ENCODE measurements at regions not wholly inside any gene's neighbourhood (a gene's known extent, or its start where the extent isn't known, plus 50 kb on each side); places are given as distances from the start of the nearest gene placed in this dataset.
"Not testable (repeated sequence)": the region's sequence is repeated elsewhere in the genome, so short reads cannot be mapped to it uniquely, and the experiment has no call there.

- no peak for DNase-seq (ENCODE audit: low read depth)
- H3K4me3 ChIP-seq (ENCODE audit: low read depth, low read length): no peak overlapping the region
- TF ChIP-seq CTCF (IDR thresholded peaks at IDR 0.05; ENCODE audit: insufficient read depth, low read length): no peak
These were observed 155.1 kb upstream of the HMGA2 start for GRCh38 chr12:65668981-65669695.

GRCh38 chr12:65670775-65671174 lies 153.5 kb upstream of the HMGA2 start:
- TF ChIP-seq CTCF (IDR thresholded peaks at IDR 0.05; ENCODE audit: insufficient read depth, low read length): no peak
- no peak overlapping the region for H3K4me3 ChIP-seq (ENCODE audit: low read depth, low read length)
- peak; percentile 75 for DNase-seq (ENCODE audit: low read depth)

- TF ChIP-seq CTCF (IDR thresholded peaks at IDR 0.05; ENCODE audit: insufficient read depth, low read length): no peak
- H3K4me3 ChIP-seq (ENCODE audit: low read depth, low read length): no peak overlapping the region
- no peak for DNase-seq (ENCODE audit: low read depth)
These were observed 151.8 kb upstream of the HMGA2 start for GRCh38 chr12:65672441-65672840.

GRCh38 chr12:65673156-65673690 lies 151.1 kb upstream of the HMGA2 start:
- H3K4me3 ChIP-seq (ENCODE audit: low read depth, low read length): no peak overlapping the region
- no peak for TF ChIP-seq CTCF (IDR thresholded peaks at IDR 0.05; ENCODE audit: insufficient read depth, low read length)
- DNase-seq (ENCODE audit: low read depth): no peak

GRCh38 chr12:65673732-65674131 lies 150.6 kb upstream of the HMGA2 start:
- peak; percentile 71 for DNase-seq (ENCODE audit: low read depth)
- peak; percentile 24 for TF ChIP-seq CTCF (IDR thresholded peaks at IDR 0.05; ENCODE audit: insufficient read depth, low read length)
- H3K4me3 ChIP-seq (ENCODE audit: low read depth, low read length): no peak overlapping the region

- no peak overlapping the region for H3K4me3 ChIP-seq (ENCODE audit: low read depth, low read length)
- no peak for TF ChIP-seq CTCF (IDR thresholded peaks at IDR 0.05; ENCODE audit: insufficient read depth, low read length)
- DNase-seq (ENCODE audit: low read depth): no peak
These were observed 149.1 kb upstream of the HMGA2 start for GRCh38 chr12:65675141-65675621.

- not testable (repeated sequence) for H3K4me3 ChIP-seq (ENCODE audit: low read depth, low read length); DNase-seq (ENCODE audit: low read depth)
These were observed 146.1 kb upstream of the HMGA2 start for GRCh38 chr12:65678172-65678571.

Measured in fibroblast of the aortic adventitia (primary cell).